Epithelial cell of esophagus (primary cell): ENCODE measurements at regions not wholly inside any gene's neighbourhood (a gene's known extent, or its start where the extent isn't known, plus 50 kb on each side); places are given as distances from the start of the nearest gene placed in this dataset.

Experiments used
- DNase-seq: peaks from one replicate; pipeline ENCODE4 v3.0.0; 2010; ENCODE audit warnings: low read depth
- H3K4me3 ChIP-seq: 2 replicates; pipeline ENCODE4 v1.5.1; 2011; ENCODE audit warnings: mild to moderate bottlenecking, low read length, control low read depth
- TF ChIP-seq, protein P1 (sequence below): IDR thresholded peaks from 2 replicates; pipeline ENCODE4 v1.5.1; 2011; ENCODE audit warnings: low read depth, mild to moderate bottlenecking, low read length, control low read depth, inconsistent platforms; ENCODE audit not compliant: insufficient read depth; ENCODE audit errors: missing control alignments

GRCh38 chr9:31950756-31951155, 433.7 kb upstream of the ACO1 start:
- TF ChIP-seq, protein P1, sequence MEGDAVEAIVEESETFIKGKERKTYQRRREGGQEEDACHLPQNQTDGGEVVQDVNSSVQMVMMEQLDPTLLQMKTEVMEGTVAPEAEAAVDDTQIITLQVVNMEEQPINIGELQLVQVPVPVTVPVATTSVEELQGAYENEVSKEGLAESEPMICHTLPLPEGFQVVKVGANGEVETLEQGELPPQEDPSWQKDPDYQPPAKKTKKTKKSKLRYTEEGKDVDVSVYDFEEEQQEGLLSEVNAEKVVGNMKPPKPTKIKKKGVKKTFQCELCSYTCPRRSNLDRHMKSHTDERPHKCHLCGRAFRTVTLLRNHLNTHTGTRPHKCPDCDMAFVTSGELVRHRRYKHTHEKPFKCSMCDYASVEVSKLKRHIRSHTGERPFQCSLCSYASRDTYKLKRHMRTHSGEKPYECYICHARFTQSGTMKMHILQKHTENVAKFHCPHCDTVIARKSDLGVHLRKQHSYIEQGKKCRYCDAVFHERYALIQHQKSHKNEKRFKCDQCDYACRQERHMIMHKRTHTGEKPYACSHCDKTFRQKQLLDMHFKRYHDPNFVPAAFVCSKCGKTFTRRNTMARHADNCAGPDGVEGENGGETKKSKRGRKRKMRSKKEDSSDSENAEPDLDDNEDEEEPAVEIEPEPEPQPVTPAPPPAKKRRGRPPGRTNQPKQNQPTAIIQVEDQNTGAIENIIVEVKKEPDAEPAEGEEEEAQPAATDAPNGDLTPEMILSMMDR: no peak
- DNase-seq: no peak
- no peak overlapping the region for H3K4me3 ChIP-seq

DNA sequence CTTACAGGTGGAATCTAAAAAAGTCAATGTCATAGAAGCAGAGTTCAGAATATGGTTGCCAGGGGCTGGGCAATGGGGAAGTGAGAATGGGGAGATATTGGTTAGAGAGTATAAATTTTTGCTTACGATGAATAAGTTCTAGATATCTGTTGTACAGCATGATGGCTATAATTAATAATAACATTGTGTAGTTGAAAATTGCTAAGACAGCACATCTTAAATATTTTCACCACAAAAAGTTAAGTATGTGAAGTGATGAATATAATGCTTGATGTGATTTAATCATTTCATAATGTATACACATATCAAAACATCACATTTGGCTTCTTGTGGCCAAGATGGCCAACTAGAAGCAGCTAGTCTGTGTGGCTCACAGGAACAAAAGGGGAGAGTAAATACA, 425.9 kb upstream of the ACO1 start:
- TF ChIP-seq, protein P1: no peak
- no peak for DNase-seq
- no peak overlapping the region for H3K4me3 ChIP-seq

GRCh38 chr9:31969552-31969951, 414.9 kb upstream of the ACO1 start:
- TF ChIP-seq, protein P1: no peak

DNA sequence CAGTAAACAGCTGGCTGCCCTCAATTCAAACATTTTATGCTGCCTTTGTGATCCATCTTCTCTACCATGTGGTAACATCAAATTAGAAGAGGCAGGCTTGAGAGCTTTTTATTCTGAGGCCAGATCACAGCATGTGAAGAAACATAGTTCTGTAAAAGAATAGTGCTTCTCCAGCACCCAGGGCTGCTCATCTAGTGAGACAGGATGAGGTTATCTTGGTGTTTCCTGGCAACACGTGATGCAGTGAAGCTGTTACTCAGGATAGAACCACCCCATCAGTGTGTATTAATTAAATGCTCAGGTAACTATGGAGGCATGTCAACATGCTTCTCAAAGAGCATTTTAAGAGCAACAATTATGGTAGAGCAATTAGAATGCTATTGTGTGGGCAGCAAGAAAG, 400.5 kb upstream of the ACO1 start:
- TF ChIP-seq, protein P1: no peak
- DNase-seq: no peak

More at GRCh38 chr9:31969552-31969951, 414.9 kb upstream of the ACO1 start:
- H3K4me3 ChIP-seq: no peak overlapping the region
- DNase-seq: no peak

DNA sequence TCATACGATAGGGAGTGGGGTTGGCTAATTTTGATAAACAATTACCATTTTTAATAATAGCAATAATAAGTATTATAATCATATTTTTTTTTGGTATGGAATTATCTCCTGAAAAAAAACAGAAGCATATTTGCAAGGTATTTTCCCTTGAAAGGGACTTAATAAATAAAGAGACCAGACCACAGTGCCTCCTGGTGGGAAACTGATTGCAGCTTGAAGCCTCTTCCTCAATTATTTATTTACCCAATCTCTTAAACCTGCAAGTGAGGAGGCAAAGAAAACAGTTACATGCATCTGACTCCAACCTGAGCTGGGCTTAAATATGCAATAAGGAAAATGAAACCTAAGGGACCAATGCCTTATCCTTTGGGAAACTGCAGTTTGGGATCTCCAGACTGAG, 388.1 kb upstream of the ACO1 start:
- TF ChIP-seq, protein P1: no peak
- H3K4me3 ChIP-seq: no peak overlapping the region
- DNase-seq: no peak

More for the DNA sequence above, 400.5 kb upstream of the ACO1 start:
- H3K4me3 ChIP-seq: no peak overlapping the region

DNA sequence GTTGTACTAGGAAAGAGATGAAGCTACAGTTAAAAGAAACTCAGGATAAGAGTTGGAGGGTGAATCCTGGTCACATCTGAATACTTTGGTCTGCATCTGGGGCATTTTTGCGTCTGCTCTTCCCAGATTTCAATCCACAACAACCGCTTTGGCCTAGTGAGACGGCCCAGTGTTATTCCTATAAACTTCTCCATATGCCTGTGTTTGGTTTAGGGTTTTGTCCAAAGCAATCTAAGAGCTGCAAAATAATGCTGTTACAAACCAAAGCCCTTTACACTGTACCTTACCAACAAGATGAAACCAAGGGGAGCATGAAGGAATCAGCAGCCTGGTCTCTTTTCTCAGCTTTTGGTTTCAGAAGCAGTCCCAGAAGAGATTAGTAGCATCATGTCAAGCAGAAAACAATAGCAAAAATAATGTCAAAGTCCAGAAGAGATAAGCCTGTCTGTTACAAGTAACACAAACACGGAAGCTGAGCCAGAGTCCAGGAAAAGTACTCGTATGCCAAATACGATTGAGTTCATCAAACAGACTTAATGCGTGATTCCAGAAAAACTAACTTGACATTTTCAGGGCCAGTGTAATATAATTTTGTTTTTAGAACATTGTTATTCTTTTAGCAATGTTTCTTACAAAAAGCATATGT, 379.9 kb upstream of the ACO1 start:
- H3K4me3 ChIP-seq: no peak overlapping the region
- TF ChIP-seq, protein P1: no peak
- DNase-seq: no peak

- no peak for DNase-seq
- H3K4me3 ChIP-seq: no peak overlapping the region
- TF ChIP-seq, protein P1: no peak
These were observed 374.1 kb upstream of the ACO1 start for GRCh38 chr9:32010322-32010721.
